Fibroblast of the aortic adventitia (primary cell): ENCODE measurements at regions not wholly inside any gene's neighbourhood (a gene's known extent, or its start where the extent isn't known, plus 50 kb on each side); places are given as distances from the start of the nearest gene placed in this dataset.
"Not testable (repeated sequence)": the region's sequence is repeated elsewhere in the genome, so short reads cannot be mapped to it uniquely, and the experiment has no call there.

Experiments used
- DNase-seq: peaks from one replicate; pipeline ENCODE4 v3.0.0-alpha.2; 2010; ENCODE audit warnings: low read depth
- H3K4me3 ChIP-seq: 2 replicates; pipeline ENCODE4 v1.5.1; 2011; ENCODE audit warnings: low read depth, mild to moderate bottlenecking, control low read depth, low read length, moderate library complexity
- TF ChIP-seq, protein P1 (sequence below): IDR thresholded peaks from 2 replicates; pipeline ENCODE4 v1.5.1; 2011; ENCODE audit warnings: mild to moderate bottlenecking, low read length, control low read depth, inconsistent platforms; ENCODE audit not compliant: insufficient read depth

DNA sequence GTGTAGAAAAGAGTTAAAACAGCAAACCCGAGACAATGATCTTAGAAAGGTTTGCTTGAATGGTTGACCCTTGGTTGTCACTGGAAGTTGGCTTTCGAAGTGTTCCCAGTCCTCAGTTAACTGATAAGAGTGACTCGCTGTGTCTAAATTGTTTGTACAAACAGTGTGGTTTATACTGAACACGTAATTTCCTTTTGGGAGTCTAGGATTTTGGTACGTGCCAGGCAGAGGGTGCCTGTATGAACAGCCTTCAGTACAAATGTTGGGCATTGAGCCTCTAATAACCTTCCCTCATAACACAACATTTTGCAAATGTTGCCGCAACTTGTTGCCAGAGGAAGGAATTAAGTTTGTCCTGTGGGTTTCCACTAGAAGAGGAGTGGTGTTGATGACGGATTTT, 95.8 kb upstream of the DPP10 start:
- TF ChIP-seq, protein P1, sequence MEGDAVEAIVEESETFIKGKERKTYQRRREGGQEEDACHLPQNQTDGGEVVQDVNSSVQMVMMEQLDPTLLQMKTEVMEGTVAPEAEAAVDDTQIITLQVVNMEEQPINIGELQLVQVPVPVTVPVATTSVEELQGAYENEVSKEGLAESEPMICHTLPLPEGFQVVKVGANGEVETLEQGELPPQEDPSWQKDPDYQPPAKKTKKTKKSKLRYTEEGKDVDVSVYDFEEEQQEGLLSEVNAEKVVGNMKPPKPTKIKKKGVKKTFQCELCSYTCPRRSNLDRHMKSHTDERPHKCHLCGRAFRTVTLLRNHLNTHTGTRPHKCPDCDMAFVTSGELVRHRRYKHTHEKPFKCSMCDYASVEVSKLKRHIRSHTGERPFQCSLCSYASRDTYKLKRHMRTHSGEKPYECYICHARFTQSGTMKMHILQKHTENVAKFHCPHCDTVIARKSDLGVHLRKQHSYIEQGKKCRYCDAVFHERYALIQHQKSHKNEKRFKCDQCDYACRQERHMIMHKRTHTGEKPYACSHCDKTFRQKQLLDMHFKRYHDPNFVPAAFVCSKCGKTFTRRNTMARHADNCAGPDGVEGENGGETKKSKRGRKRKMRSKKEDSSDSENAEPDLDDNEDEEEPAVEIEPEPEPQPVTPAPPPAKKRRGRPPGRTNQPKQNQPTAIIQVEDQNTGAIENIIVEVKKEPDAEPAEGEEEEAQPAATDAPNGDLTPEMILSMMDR = no peak

GRCh38 chr2:114350186-114350725, 92.2 kb upstream of the DPP10 start:
- TF ChIP-seq, protein P1 = no peak
- DNase-seq = no peak
- H3K4me3 ChIP-seq = no peak overlapping the region

More for the DNA sequence above, 95.8 kb upstream of the DPP10 start:
- DNase-seq = no peak
- no peak overlapping the region for H3K4me3 ChIP-seq

DNA sequence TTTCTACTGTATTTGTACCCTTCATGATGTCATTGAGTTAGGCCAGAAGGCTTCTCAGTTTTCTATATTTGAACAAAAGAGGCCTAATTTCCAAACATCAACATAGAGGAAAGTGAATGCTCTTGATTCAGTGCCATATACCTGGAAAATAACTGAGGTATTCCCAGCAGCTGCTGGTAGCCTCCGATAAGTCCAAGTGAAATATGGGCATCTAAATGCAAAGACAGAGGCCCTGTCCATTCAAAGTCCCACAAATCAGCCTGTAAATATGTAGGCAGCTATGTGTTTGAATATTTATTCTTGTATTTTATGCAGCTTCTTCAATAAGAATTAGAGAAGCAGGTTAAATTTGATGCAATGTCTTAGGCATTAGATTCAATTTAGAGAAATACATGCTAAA, 89.5 kb upstream of the DPP10 start:
- TF ChIP-seq, protein P1 = no peak
- no peak for DNase-seq
- H3K4me3 ChIP-seq = no peak overlapping the region

DNA sequence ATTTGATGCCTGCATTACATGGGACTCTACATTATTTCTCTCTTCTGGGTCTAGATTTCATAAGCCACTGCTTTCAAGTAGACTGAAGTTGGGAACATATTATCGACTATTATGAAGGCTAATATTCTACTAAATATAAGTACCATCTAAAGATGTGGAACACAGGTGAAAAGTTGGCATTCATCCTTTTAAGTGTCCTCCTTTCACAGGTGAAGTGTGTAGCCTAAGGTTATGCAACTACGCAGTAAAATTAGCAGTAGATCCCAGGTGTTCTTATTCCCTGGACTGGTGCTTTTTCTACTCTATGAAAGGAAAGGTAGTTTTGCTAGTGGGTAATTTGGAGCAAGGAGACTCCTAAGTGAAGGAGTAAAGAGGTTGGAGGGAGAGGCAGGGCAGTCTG, 88.2 kb upstream of the DPP10 start:
- no peak overlapping the region for H3K4me3 ChIP-seq
- DNase-seq = no peak
- TF ChIP-seq, protein P1 = no peak

DNA sequence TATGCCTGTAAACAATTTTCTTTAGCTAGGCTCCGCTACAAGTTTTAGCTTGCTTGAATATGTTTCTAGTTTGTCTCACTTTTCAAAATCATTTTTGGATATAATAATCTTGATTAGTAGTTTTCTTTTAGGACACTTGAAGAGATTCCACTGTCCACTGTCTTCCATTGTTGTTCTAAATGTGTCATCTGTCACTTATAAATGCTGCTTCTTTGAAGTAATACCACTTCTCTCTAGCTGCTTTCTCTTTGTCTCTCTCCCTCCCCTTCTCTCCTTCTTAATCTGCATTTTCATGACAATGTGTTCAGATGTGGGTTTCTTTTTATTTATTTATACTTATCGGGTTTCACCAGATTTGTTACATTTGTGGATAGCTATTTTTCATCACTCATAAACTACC, 73.7 kb upstream of the DPP10 start:
- H3K4me3 ChIP-seq = no peak overlapping the region
- no peak for DNase-seq
- TF ChIP-seq, protein P1 = no peak

GRCh38 chr2:114371721-114372120, 70.7 kb upstream of the DPP10 start:
- DNase-seq, H3K4me3 ChIP-seq: not testable (repeated sequence)

GRCh38 chr2:114373591-114373990, 68.8 kb upstream of the DPP10 start:
- no peak overlapping the region for H3K4me3 ChIP-seq
- no peak for DNase-seq
- TF ChIP-seq, protein P1 = no peak
